ENCODE measurements at regions not wholly inside any gene's neighbourhood (a gene's known extent, or its start where the extent isn't known, plus 50 kb on each side); places are given as distances from the start of the nearest gene placed in this dataset.

DNA sequence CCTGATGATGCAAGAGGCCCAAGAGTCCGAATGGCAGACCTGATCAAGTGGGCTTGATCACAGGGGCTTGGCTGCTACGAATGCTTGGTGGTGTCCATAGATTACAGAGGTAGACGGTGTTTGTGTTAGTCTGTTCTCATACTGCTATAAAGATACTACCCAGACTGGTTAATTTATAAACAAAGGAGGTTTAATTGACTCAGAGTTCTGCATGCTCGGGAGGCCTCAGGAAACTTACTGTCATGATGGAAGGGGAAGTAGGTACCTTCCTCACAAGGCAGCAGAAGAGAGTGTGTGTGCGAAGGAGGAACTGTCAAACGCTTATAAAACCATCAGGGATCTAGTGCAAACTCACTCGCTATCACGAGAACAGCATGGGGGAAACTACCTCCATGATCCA, 268.9 kb upstream of the KLF6 start:
- no peak overlapping the region for H2BK5ac ChIP-seq (ENCODE audit: insufficient read length, low read length)
- H3K4me1 ChIP-seq (ENCODE audit: insufficient read depth, low read length): no peaks in the 10 kb centered on the region
- WGBS (ENCODE audit: extremely low coverage, insufficient read length, low lambda C conversion rate): no CpG with 5 or more reads among the region's 8 CpGs
- no peaks in the 10 kb centered on the region for H3K79me1 ChIP-seq (ENCODE audit: insufficient read depth, low read depth, low read length, poor library complexity, severe bottlenecking)
- no peak overlapping the region for H2BK120ac ChIP-seq (ENCODE audit: low read depth, low read length, poor library complexity, severe bottlenecking)
- no peaks in the 10 kb centered on the region for H4K20me1 ChIP-seq (ENCODE audit: control insufficient read depth, insufficient read depth, insufficient read length)
- H3K27me3 ChIP-seq (ENCODE audit: insufficient read depth, low read length): no peaks in the 10 kb centered on the region
- no peaks in the 10 kb centered on the region for H3K79me2 ChIP-seq (ENCODE audit: insufficient read depth, low read length)
- no peak overlapping the region for H4K8ac ChIP-seq (replicated peaks; ENCODE audit: insufficient read length, low read depth, low read length)
- H4K91ac ChIP-seq (ENCODE audit: insufficient read length, low read depth, low read length): no peak overlapping the region
- no peak overlapping the region for H3K9ac ChIP-seq (ENCODE audit: extremely low read depth, insufficient read length, low read length)
- no peak for DNase-seq
- no peak overlapping the region for H2BK15ac ChIP-seq (ENCODE audit: low read depth, low read length)
- no peaks in the 10 kb centered on the region for H3K9me3 ChIP-seq (ENCODE audit: control insufficient read depth, low read depth, low read length)
- H3K27me3 Mint-ChIP-seq (ENCODE audit: low read depth): no peaks in the 10 kb centered on the region
- peak overlapping the region in 1 of 3 experiments; percentile 4; a peak in 1 of 7 replicates for H3K27ac Mint-ChIP-seq
- no peak overlapping the region for H2AK5ac ChIP-seq (ENCODE audit: insufficient read length, low read length)
- no peak overlapping the region for H3K14ac ChIP-seq (ENCODE audit: insufficient read depth, low read length)
- H3K56ac ChIP-seq (ENCODE audit: insufficient read length, low read depth, low read length): no peak overlapping the region
- H4K5ac ChIP-seq (ENCODE audit: insufficient read length, low read depth, low read length): no peak overlapping the region
- no peaks in the 10 kb centered on the region for H3K4me1 Mint-ChIP-seq
- H3K36me3 Mint-ChIP-seq (ENCODE audit: insufficient read depth in 1 of 3, low read depth in 3 of 3): no peaks in the 10 kb centered on the region
- H3K4me2 ChIP-seq (ENCODE audit: insufficient read depth, insufficient read length, low read length): no peak overlapping the region
- TF ChIP-seq CTCF (conservative IDR thresholded peaks at IDR 0.05): no peak
- no peak overlapping the region for H2BK20ac ChIP-seq (ENCODE audit: low read depth, low read length, poor library complexity, severe bottlenecking)
- H3K4me3 Mint-ChIP-seq: no peak overlapping the region
- H3K9me3 Mint-ChIP-seq: no peaks in the 10 kb centered on the region
- H2BK12ac ChIP-seq (ENCODE audit: insufficient read length, low read depth, low read length): no peak overlapping the region
- no peak overlapping the region for H2AFZ ChIP-seq (ENCODE audit: low read length)
- no peak overlapping the region for H3K4ac ChIP-seq (ENCODE audit: low read depth, low read length)
- no peak overlapping the region for H3T11ph ChIP-seq (ENCODE audit: low read length)
- H3K27ac ChIP-seq (ENCODE audit: insufficient read length, low read depth, low read length): no peak overlapping the region
- H3K23ac ChIP-seq (ENCODE audit: insufficient read length, low read depth, low read length): no peak overlapping the region
- H3K18ac ChIP-seq (ENCODE audit: insufficient read length, low read depth, low read length): no peak overlapping the region
- H3K23me2 ChIP-seq (ENCODE audit: insufficient read length, low read depth, low read length, poor library complexity, severe bottlenecking): no peaks in the 10 kb centered on the region
